K562 (cell line): ENCODE measurements at regions not wholly inside any gene's neighbourhood (a gene's known extent, or its start where the extent isn't known, plus 50 kb on each side); places are given as distances from the start of the nearest gene placed in this dataset.

ENCODE experiments used
- ATAC-seq: fragments of 200-7000 bp; cut with Tn5 transposase; 3 replicates; pipeline ENCODE4 v1.9.1; 2020; ENCODE audit warnings: moderate library complexity
- BruUV-seq: library from RNA; stranded (reverse); fragments of 400-500 nt; replicated peaks from 2 replicates; lab custom pipeline; 2021; lab: Mats Ljungman, UMichigan
- CTCF ChIA-PET: fragments of 300-600 bp; formaldehyde crosslinking; extraction: SDS; loops from one replicate; lab custom pipeline; 2021; ENCODE audit warnings: low intra/inter-chr PET ratio; lab: Yijun Ruan, JAX
- POLR2A ChIA-PET: fragments of 300-600, 350-650 bp; sonication (Branson Sonifier 250); formaldehyde crosslinking; extraction: SDS; loops from one replicate; lab custom pipeline; 2021; ENCODE audit warnings: antibody characterized with exemption, inconsistent platforms; lab: Yijun Ruan, JAX
- DNase-seq, 4 experiments: peaks; one replicate each; pipeline versions ENCODE4 v3.0.0 to v3.0.0-alpha.2; 2011 to 2018; ENCODE audit warnings: low spot score in 3 of 4, mixed read lengths in 3 of 4; ENCODE audit errors: extremely low read depth in 1 of 4
- FAIRE-seq: peaks from 2 replicates; lab custom pipeline; 2011; peaks lifted over from hg19 to GRCh38; lab: Jason Lieb, UNC
- H2AFZ ChIP-seq: 2 replicates; pipeline ENCODE4 v1.6.0; 2011; ENCODE audit warnings: low read depth, low read length, control low read depth, inconsistent platforms
- H3K27ac ChIP-seq: fragments of 200-600 bp; 3 replicates; pipeline ENCODE4 v1.8.0; 2011; ENCODE audit warnings: low read depth, mild to moderate bottlenecking, control low read depth, inconsistent platforms, low read length, moderate library complexity, mixed read lengths; ENCODE audit errors: extremely low read depth
- H3K27me3 ChIP-seq, 2 experiments: fragments of 300-600 bp in 1 of 2; 2 replicates in 1 of 2; 3 replicates in 1 of 2; pipeline versions ENCODE4 v1.6.0 to v1.8.0; 2011; ENCODE audit warnings: inconsistent platforms in 2 of 2, low read length in 2 of 2, mild to moderate bottlenecking in 1 of 2, mixed read lengths in 1 of 2, moderate library complexity in 1 of 2; ENCODE audit not compliant: control insufficient read depth in 2 of 2, insufficient read depth in 2 of 2
- H3K36me3 ChIP-seq: fragments of 300-600 bp; 3 replicates; pipeline ENCODE4 v1.8.0; 2011; ENCODE audit warnings: mild to moderate bottlenecking, low read length, inconsistent platforms; ENCODE audit not compliant: control insufficient read depth, insufficient read depth
- H3K4me1 ChIP-seq, 2 experiments: fragments of 200-600 bp in 1 of 2; replicated peaks in 1 of 2; 2 replicates in 1 of 2; 3 replicates in 1 of 2; pipeline versions ENCODE4 v1.5.1 to v1.8.0; 2011; ENCODE audit warnings: inconsistent platforms in 2 of 2, low read length in 2 of 2, mild to moderate bottlenecking in 1 of 2, mixed read lengths in 1 of 2, moderate library complexity in 1 of 2; ENCODE audit not compliant: control insufficient read depth in 2 of 2, insufficient read depth in 2 of 2
- H3K4me2 ChIP-seq: 2 replicates; pipeline ENCODE4 v1.6.1; 2011; ENCODE audit warnings: low read length, control low read depth, inconsistent platforms, mixed read lengths; ENCODE audit not compliant: insufficient read depth
- H3K4me3 ChIP-seq: fragments of 200-600 bp; sonication (generic), shearing (Covaris generic); 2 replicates; pipeline ENCODE4 v1.5.1; 2016; ENCODE audit warnings: control low read depth, inconsistent platforms
- H3K79me2 ChIP-seq: fragments of 200-600 bp; 3 replicates; pipeline ENCODE4 v1.8.0; 2011; ENCODE audit warnings: low read length, inconsistent platforms; ENCODE audit not compliant: control insufficient read depth, insufficient read depth
- H3K9ac ChIP-seq, 2 experiments: 2 replicates each; pipeline versions ENCODE4 v1.6.0 to v1.6.1; 2011; ENCODE audit warnings: low read depth in 2 of 2, low read length in 2 of 2, control low read depth in 1 of 2, inconsistent platforms in 1 of 2, mild to moderate bottlenecking in 1 of 2, mixed read lengths in 1 of 2; ENCODE audit not compliant: insufficient read depth in 1 of 2
- H3K9me1 ChIP-seq: one replicate; pipeline ENCODE4 v1.6.0; 2011; ENCODE audit warnings: inconsistent platforms, mild to moderate bottlenecking, low read length, moderate library complexity; ENCODE audit not compliant: control insufficient read depth, insufficient read depth
- H3K9me3 ChIP-seq: replicated peaks from 2 replicates; pipeline ENCODE4 v1.5.1; 2011; ENCODE audit warnings: low read depth, low read length, inconsistent platforms; ENCODE audit not compliant: control insufficient read depth, insufficient read depth
- H4K20me1 ChIP-seq: replicated peaks from 2 replicates; pipeline ENCODE4 v1.6.1; 2011; ENCODE audit warnings: low read length, inconsistent platforms, mixed read lengths; ENCODE audit not compliant: control insufficient read depth, insufficient read depth
- CEBPB ChIP-seq: fragments of 450-650 bp; IDR thresholded peaks from 2 replicates; pipeline ENCODE4 v1.6.1; 2016; ENCODE audit warnings: missing genetic modification characterization, missing compliant biosample characterization
- CGGBP1 ChIP-seq: fragments of 250-450 bp; sonication (Bioruptor Pico); IDR thresholded peaks from 2 replicates; pipeline ENCODE4 v1.9.0; 2021; ENCODE audit warnings: mild to moderate bottlenecking
- COPS2 ChIP-seq: fragments of 450-650 bp; conservative IDR thresholded peaks from 2 replicates; pipeline ENCODE4 v1.6.1; 2016; ENCODE audit warnings: mild to moderate bottlenecking, moderate library complexity
- HNRNPLL ChIP-seq: fragments of 200-400 bp; formaldehyde crosslinking; IDR thresholded peaks from 2 replicates; pipeline ENCODE4 v1.6.1; 2017; ENCODE audit warnings: low read length, low read depth, mild to moderate bottlenecking; ENCODE audit not compliant: poor library complexity, severe bottlenecking
- LCOR ChIP-seq: sonication (generic); formaldehyde crosslinking; IDR thresholded peaks from 2 replicates; pipeline ENCODE4 v1.8.0; 2022; ENCODE audit warnings: mild to moderate bottlenecking, missing genetic modification reagents
- NFXL1 ChIP-seq: fragments of 450-650 bp; formaldehyde crosslinking; IDR thresholded peaks from 2 replicates; pipeline ENCODE4 v1.4.0; 2021; ENCODE audit warnings: mild to moderate bottlenecking
- NR2C2 ChIP-seq, 2 experiments: fragments of 200-800 bp in 1 of 2; sonication (Bioruptor generic) in 1 of 2; sonication (generic) in 1 of 2; formaldehyde crosslinking in 1 of 2; IDR thresholded peaks; 2 replicates each; pipeline versions ENCODE4 v1.6.1 to v1.8.0; 2016 to 2022; ENCODE audit warnings: mild to moderate bottlenecking in 1 of 2, missing compliant biosample characterization in 1 of 2, missing genetic modification characterization in 1 of 2, missing genetic modification reagents in 1 of 2
- RBFOX2 ChIP-seq: fragments of 200-400 bp; formaldehyde crosslinking; IDR thresholded peaks from 2 replicates; pipeline ENCODE4 v1.6.1; 2017; ENCODE audit warnings: low read depth, mild to moderate bottlenecking, low read length, moderate library complexity
- SMAD4 ChIP-seq: fragments of 250-450 bp; sonication (Bioruptor Pico); conservative IDR thresholded peaks from 2 replicates; pipeline ENCODE4 v1.8.0; 2021; ENCODE audit warnings: inconsistent platforms, mild to moderate bottlenecking, moderate library complexity
- SPI1 ChIP-seq: IDR thresholded peaks from 2 replicates; pipeline ENCODE4 v1.6.1; 2011; ENCODE audit warnings: low read depth, low read length, control low read depth, borderline replicate concordance
- STAT5A ChIP-seq: IDR thresholded peaks from 2 replicates; pipeline ENCODE4 v1.6.1; 2012; ENCODE audit warnings: low read length, inconsistent platforms, borderline replicate concordance
- TAL1 ChIP-seq: fragments of 450-650 bp; IDR thresholded peaks from 2 replicates; pipeline ENCODE4 v1.6.1; 2016; ENCODE audit warnings: mild to moderate bottlenecking
- TFE3 ChIP-seq: fragments of 450-650 bp; formaldehyde crosslinking; IDR thresholded peaks from 2 replicates; pipeline ENCODE4 v1.4.0; 2020; ENCODE audit warnings: mild to moderate bottlenecking, mixed read lengths
- ZFP1 ChIP-seq: fragments of 450-650 bp; formaldehyde crosslinking; IDR thresholded peaks from 2 replicates; pipeline ENCODE4 v1.4.0; 2020; ENCODE audit warnings: mild to moderate bottlenecking, mixed read lengths
- ZHX1 ChIP-seq: fragments of 150-350 bp; conservative IDR thresholded peaks from 2 replicates; pipeline ENCODE4 v1.6.1; 2014; ENCODE audit warnings: low read length
- ZNF280A ChIP-seq: fragments of 450-650 bp; IDR thresholded peaks from 2 replicates; pipeline ENCODE4 v1.6.1; 2018; ENCODE audit warnings: mild to moderate bottlenecking, low read depth; ENCODE audit not compliant: partially characterized antibody
- ZNF311 ChIP-seq: fragments of 250-450 bp; sonication (Bioruptor Pico); IDR thresholded peaks from 2 replicates; pipeline ENCODE4 v1.4.0; 2020; ENCODE audit warnings: mild to moderate bottlenecking, moderate library complexity
- ZNF75A ChIP-seq: fragments of 450-650 bp; formaldehyde crosslinking; IDR thresholded peaks from 2 replicates; pipeline ENCODE4 v1.4.0; 2020; ENCODE audit warnings: mild to moderate bottlenecking
- WGBS: fragments of 100-300 bp; shearing (Covaris generic); methylation state at CpG from one replicate; pipeline ENCODE4 v1.1.6; 2016; ENCODE audit warnings: low coverage, mixed read lengths; ENCODE audit not compliant: insufficient coverage; ENCODE audit errors: missing lambda C conversion rate; 5-methylcytosine and 5-hydroxymethylcytosine counted together
- in situ Hi-C: fragments of 300-500 bp; cut with MboI; formaldehyde crosslinking; loops from 4 replicates; pipeline ENCODE4 v1.15.0; 2018; ENCODE audit warnings: inconsistent platforms, mixed read lengths
- intact Hi-C: fragments of 100-400 bp; cut with micrococcal nuclease; formaldehyde crosslinking; loops from 2 replicates; pipeline ENCODE4 v1.14.2; 2022

- Histone ChIP-seq H3K4me1 (no peaks in the 10 kb centered on the region), H3K79me2 (no peaks in the 10 kb centered on the region), H3K36me3 (no peaks in the 10 kb centered on the region), H3K4me3 (no peak overlapping the region), H3K27ac (no peak overlapping the region), H2AFZ (no peak overlapping the region), H3K4me2 (no peak overlapping the region), H3K9ac (no peak overlapping the region), H3K27me3 (no peaks in the 10 kb centered on the region), H3K9me1 (no peaks in the 10 kb centered on the region), H4K20me1 (no peaks in the 10 kb centered on the region), H3K9me3 (no peaks in the 10 kb centered on the region)
- ATAC-seq, result no peak
- 15% methylated on average over 2 of the region's 2 CpGs for WGBS
- in situ Hi-C loops (no loop called here), intact Hi-C loops (no loop called here)
- BruUV-seq, result no TSS peak
- ChIA-PET POLR2A (interaction anchor here (0.9 kb wide), 1 partner anchor 756 kb away, joined by 3 read pairs; no protein-coding TSS in a partner anchor), CTCF (no interaction called here)
- no peak for FAIRE-seq
- DNase-seq, result no peak
- no peak for TF ChIP-seq NR2C2 (CRISPR knock-in tag; IDR thresholded peaks at IDR 0.05)
- TF ChIP-seq NR2C2 (tag; IDR thresholded peaks at IDR 0.05), result no peak
- TF ChIP-seq COPS2, result no peak
- TF ChIP-seq ZHX1, result no peak
- no peak for TF ChIP-seq CEBPB (tag)
- TF ChIP-seq NFXL1 (CRISPR knock-in tag), result no peak
- no peak for TF ChIP-seq ZFP1 (CRISPR knock-in tag)
- no peak for TF ChIP-seq ZNF280A
- TF ChIP-seq TFE3, result no peak
- no peak for TF ChIP-seq RBFOX2
- TF ChIP-seq SMAD4 (CRISPR knock-in tag), result no peak
- TF ChIP-seq SPI1, result no peak
- TF ChIP-seq STAT5A, result no peak
- no peak for TF ChIP-seq TAL1
- no peak for TF ChIP-seq CGGBP1 (CRISPR knock-in tag)
- TF ChIP-seq LCOR (CRISPR knock-in tag), result no peak
- no peak for TF ChIP-seq HNRNPLL
- TF ChIP-seq ZNF75A (CRISPR knock-in tag), result no peak
- TF ChIP-seq ZNF311 (CRISPR knock-in tag), result no peak
Observed at GRCh38 chr7:109498131-109498530, 928.5 kb downstream of the DNAJB9 start.
